ENCODE measurements at regions not wholly inside any gene's neighbourhood (a gene's known extent, or its start where the extent isn't known, plus 50 kb on each side); places are given as distances from the start of the nearest gene placed in this dataset.

- TF ChIP-seq POLR2AphosphoS5 (IDR thresholded peaks at IDR 0.05) = no peak
- TF ChIP-seq POLR2A (IDR thresholded peaks at IDR 0.05) = no peak
Measured at GRCh38 chr2:183759033-183759432, 634.8 kb downstream of the NUP35 start.
